GM21423 (cell line): ENCODE measurements at regions not wholly inside any gene's neighbourhood (a gene's known extent, or its start where the extent isn't known, plus 50 kb on each side); places are given as distances from the start of the nearest gene placed in this dataset.
"Not testable (repeated sequence)": the region's sequence is repeated elsewhere in the genome, so short reads cannot be mapped to it uniquely, and the experiment has no call there.

ENCODE experiments used
- ATAC-seq: cut with Tn5 transposase; IDR thresholded peaks from one replicate; pipeline ENCODE4 v1.9.1; 2021; ENCODE audit warnings: mild to moderate bottlenecking, moderate library complexity; ENCODE audit not compliant: unreplicated experiment

- ATAC-seq: no peak
These were observed 593.8 kb upstream of the NRSN1 start for GRCh38 chr6:23532227-23532626.

- no peak for ATAC-seq
These were observed 592.7 kb upstream of the NRSN1 start for GRCh38 chr6:23533311-23533710.

- ATAC-seq: no peak
These were observed 592.1 kb upstream of the NRSN1 start for GRCh38 chr6:23533944-23534343.

DNA sequence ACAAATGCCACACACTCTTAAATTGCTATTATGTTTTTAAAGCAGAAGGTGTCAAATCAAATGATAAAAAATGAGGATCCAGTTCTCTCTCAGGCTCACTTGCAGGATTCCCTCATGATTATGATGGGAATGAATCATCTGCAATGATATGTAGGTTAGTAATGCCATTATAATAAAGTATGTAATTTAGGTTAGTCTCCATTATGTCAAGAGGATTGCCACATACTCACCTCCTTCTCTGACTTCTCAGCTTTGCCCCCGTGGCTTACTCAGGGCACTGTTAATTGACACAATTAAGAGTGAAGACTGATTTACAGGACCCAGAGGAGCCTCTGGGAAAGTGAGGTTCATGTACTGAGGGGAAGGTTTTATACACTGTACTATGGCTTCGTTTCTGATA, 591.7 kb upstream of the NRSN1 start:
- no peak for ATAC-seq

- no peak for ATAC-seq
These were observed 590.9 kb upstream of the NRSN1 start for GRCh38 chr6:23535101-23535500.

GRCh38 chr6:23537828-23538227, 588.2 kb upstream of the NRSN1 start:
- ATAC-seq: no peak

DNA sequence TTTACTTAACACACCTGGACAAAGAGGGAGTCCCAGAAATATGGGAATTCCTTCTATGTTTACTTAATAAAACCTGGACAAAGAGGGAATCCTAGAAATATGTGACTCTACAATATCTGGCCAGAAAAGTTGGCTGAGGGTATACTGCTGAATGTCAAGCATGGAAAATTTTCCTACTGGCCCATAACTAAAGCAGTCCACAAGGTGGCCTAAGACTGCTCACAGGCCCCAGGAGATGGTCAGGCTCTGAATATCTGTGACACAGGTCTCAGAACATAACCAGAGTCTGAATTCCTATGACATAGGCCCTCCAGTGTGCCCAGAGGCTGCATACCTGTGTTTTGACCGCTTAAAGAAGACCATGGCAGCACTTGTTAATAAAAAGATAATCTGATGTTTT, 578.2 kb upstream of the NRSN1 start:
- ATAC-seq: no peak

DNA sequence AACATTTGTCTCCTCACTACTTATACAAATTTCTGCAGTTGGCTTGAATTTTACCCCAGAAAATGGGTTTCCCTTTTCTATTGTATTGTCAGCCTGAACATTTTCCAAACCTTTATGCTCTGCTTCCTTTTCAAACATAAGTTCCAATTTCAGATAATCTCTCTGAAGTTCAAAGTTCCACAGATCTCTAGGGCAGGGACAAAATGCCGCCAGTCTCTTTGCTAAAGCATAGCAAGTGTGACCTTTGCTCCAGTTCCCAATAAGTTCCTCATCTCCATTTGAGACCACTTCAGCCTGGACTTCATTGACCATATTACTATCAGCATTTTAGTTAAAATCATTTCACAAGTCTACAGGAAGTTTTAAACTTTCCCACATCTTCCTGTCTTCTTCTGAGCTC, 571.1 kb upstream of the NRSN1 start:
- ATAC-seq: not testable (repeated sequence)

DNA sequence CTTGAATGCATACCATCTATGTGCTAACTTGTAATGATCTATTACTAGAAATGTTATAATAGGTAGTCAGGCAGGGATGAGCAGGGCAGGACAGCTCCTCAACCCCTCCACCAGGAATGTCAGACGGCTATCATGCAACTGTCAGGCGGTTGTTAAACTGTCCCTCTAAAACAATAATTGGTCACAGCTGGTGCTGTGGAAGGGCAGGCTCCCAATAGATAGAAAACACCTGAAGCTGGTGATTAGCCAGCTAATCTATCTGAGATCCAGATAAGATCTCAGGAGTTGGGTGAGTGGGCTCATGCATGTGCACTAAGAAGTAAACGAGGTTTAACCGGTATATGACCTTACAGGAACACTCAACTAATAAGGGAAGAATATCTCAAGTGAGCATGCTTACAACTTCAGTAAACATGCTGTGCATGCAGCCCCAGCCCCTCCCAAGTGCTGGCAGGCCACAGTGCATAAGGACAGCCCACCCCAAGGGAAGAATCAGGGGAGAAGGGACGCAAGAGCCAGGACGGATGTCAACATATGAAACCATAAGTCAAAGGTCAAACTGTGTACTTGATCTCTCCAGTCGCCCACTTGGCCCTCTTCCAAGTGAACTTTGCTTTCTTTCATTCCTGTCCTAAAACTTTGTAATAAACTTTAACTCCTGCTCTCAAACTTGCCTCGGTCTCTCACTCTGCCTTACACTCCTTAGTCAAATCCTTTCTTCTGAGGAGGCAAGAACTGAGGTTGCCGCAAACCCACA, 566.2 kb upstream of the NRSN1 start:
- no peak for ATAC-seq

DNA sequence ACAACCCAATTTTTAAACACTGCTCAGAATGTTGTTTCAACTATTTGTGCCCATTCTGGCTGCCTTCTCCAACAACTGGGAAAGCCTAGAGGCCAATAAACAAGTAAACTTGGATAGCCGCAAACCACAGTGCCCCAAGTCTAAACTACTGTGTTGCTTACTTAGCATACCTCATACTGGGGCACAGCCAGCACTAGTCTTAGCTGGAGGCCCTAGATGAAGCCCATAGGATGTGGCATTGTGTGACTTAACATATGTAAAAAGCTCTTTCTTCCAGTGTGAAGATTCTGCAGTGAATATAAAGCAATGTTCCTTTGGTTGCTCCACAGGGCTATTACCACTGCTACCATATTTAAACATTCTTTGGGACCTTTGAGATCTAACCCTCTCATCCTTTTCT, 564.3 kb upstream of the NRSN1 start:
- no peak for ATAC-seq

- no peak for ATAC-seq
These were observed 563.5 kb upstream of the NRSN1 start for GRCh38 chr6:23562554-23562953.

DNA sequence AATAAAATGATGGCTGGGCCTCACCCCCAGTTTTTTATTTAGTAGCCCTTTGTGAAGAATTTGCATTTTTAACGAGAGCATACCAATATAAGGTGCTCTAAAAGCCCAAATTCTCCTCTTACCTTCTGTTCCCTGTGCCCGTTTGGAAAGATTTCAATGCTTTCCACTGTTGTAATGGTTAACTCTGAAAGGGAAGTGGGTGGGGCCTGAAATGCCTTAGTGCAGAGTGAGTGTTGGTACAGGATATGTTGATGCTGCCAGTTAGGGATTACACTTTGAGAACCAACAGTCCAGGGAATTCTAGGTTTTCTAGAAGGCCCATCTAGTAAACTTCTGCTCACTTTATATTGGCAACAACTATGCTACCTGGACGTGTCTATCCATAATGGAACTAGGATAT, 562.7 kb upstream of the NRSN1 start:
- no peak for ATAC-seq

DNA sequence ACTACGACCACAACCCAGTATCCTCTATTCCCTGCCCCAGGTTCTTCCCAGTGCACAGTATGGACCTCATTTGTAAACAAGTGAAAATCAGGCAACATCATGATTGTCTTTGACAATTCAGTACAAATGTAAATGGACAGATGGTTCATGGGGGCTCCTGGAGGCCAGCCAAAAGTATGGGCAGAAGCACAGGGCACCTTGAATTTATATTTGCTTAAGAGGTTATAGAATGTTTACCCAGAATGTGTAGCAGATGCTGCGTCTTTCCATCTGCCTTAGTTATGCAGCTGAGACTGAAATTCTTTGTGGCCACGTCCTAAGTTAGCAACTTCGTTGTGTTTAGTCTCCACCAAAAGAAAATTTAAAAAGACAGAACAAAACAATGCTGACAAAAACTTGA, 559.6 kb upstream of the NRSN1 start:
- ATAC-seq: no peak

DNA sequence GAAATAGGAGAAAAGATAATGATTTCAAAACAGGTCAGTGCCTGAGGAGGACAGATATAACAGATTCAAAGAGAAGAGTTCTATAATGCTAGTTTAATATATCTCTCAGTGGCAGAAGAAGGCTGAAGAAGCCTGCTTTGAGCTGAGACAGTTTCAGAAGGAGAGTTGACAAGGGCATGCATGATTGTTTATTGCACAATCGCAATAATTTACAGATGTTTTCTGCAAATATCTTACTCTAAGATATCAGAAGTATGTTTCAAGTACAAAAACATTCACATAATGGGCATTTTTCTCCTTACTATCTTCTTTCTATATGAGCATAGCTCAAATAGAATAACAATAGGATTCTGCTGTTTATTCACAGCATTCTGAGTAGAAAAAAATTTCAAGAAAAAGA, 557.7 kb upstream of the NRSN1 start:
- ATAC-seq: no peak

DNA sequence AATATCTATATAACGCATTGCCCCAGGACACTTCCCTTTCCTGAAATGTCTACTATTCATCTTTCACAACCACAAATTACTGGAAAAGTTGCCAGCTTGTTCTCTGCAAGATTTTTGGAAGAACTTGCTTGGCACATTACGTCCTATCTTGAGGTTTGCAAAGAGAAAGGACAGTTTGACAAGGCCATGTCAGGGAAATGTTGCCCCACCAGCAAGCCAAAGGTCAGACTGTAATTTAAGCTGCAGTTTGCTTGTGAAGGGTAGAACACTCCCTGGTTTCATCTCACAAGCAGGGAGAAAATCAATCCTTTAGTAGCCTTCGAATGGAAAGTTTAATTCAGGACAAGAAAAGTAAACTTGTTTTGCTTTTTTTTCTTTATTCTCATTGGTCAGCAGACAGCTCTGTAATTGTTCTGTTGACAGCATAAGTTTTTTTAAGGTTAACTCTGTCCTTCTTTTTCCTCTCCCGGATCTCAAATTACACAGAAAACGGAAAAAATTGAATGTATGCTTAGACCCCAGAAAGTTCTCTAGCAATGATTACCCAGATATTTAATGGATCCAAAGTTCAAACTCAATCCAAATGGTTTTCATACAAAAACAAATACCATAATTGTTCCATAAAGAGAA, 541.8 kb upstream of the NRSN1 start:
- no peak for ATAC-seq

DNA sequence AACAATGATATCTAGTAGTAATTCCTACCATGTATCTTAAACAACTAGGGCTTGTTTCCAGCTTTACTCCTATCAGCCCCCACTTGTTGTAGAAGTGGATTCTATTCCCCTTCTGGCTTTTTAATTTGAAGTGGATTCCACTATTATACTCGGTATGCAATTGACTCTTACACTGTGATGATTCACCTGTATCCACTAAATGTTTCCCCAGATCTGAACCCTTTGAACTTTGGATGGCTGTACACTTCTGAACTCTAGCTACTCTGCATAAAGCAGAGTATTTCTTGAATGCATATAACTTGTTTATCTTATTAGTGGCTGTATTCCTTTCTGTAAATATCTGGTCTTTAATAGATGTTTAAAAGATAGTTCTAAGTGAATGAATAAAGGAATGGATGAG, 538.4 kb upstream of the NRSN1 start:
- no peak for ATAC-seq

DNA sequence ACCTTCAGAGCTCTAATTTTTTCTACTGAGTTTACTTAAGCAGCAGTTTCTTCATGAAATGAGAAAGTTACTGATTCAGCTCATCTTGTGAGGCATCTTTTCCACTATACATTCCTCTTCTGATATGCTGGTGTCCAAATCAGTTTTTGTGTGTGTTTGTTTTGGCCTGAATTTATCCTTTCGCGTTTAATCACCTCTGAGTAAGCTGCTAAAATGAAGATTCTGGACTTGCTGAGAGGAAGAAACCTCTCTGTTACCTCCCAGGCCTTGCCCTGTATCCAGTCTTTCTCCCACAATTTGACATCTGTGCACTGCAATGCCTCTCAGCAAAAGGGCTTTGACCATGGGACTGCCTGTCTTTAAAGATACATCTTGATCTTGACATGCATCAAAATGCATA, 536.2 kb upstream of the NRSN1 start:
- no peak for ATAC-seq

DNA sequence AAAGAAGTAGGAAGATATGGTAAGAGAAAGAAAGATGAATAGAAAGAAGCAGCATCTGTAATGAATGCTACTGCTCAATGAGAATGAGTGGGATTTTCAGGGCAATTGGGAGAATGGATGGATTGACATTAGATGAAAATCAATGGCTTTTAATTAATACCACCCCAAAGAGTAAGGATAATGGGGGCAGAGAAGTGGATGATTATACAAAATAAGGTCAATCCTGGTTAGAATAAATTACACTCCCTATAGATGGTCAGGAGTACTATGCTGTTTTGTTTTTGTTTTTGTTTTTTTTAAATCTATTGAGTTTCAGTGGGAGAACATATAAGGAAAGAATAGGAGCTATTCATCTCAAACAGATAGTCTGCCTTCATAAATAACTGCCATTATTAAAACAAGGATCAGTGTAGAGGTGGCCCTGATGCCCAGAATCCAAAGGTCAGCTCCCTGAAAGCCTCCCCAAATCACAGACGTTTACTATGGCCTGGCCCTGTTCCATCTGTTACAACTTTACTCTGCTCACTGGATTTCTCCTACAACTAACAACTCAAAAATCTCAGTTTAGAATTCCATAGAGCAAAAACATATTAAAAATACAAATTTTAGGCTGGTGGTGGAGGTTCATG, 535.4 kb upstream of the NRSN1 start:
- ATAC-seq: no peak

- no peak for ATAC-seq
These were observed 534.3 kb upstream of the NRSN1 start for GRCh38 chr6:23591761-23592160.

GRCh38 chr6:23600118-23600517, 525.9 kb upstream of the NRSN1 start:
- ATAC-seq: no peak

- no peak for ATAC-seq
These were observed 524.1 kb upstream of the NRSN1 start for GRCh38 chr6:23601811-23602345.

- ATAC-seq: no peak
These were observed 517.0 kb upstream of the NRSN1 start for GRCh38 chr6:23608931-23609435.
